Glutamatergic neuron (in vitro differentiated cells): ENCODE measurements at regions not wholly inside any gene's neighbourhood (a gene's known extent, or its start where the extent isn't known, plus 50 kb on each side); places are given as distances from the start of the nearest gene placed in this dataset.

ENCODE experiments used
- DNase-seq: peaks from one replicate; pipeline ENCODE4 v3.0.0; 2022
- H3K27ac Mint-ChIP-seq: one replicate; pipeline ENCODE4 v1.8.0; 2020; ENCODE audit warnings: mild to moderate bottlenecking, mixed read lengths, inconsistent platforms; ENCODE audit not compliant: unreplicated experiment
- H3K27me3 Mint-ChIP-seq: one replicate; pipeline ENCODE4 v1.8.0; 2020; ENCODE audit warnings: mild to moderate bottlenecking, moderate library complexity, mixed read lengths, inconsistent platforms; ENCODE audit not compliant: unreplicated experiment
- H3K36me3 Mint-ChIP-seq: one replicate; pipeline ENCODE4 v1.8.0; 2020; ENCODE audit warnings: mild to moderate bottlenecking, mixed read lengths, inconsistent platforms; ENCODE audit not compliant: unreplicated experiment
- H3K4me1 Mint-ChIP-seq: one replicate; pipeline ENCODE4 v1.8.0; 2020; ENCODE audit warnings: mild to moderate bottlenecking, low read depth, mixed read lengths, inconsistent platforms; ENCODE audit not compliant: unreplicated experiment
- H3K4me3 Mint-ChIP-seq: one replicate; pipeline ENCODE4 v1.8.0; 2020; ENCODE audit warnings: mild to moderate bottlenecking, mixed read lengths, inconsistent platforms; ENCODE audit not compliant: unreplicated experiment
- H3K9me3 Mint-ChIP-seq: one replicate; pipeline ENCODE4 v1.8.0; 2020; ENCODE audit warnings: mild to moderate bottlenecking, moderate library complexity, mixed read lengths, inconsistent platforms; ENCODE audit not compliant: unreplicated experiment
- CTCF ChIP-seq: fragments of 200-600 bp; sonication (generic); IDR thresholded peaks from one replicate; pipeline ENCODE4 v1.5.0; 2021; ENCODE audit not compliant: partially characterized antibody, unreplicated experiment

GRCh38 chr13:86954341-86954740, 716.8 kb upstream of the SLITRK5 start:
- Mint-ChIP-seq H3K9me3 (peaks cover 2% of the 10 kb centered on the region), H3K4me3 (no peak overlapping the region), H3K4me1 (no peaks in the 10 kb centered on the region)

GRCh38 chr13:86960876-86961275, 710.3 kb upstream of the SLITRK5 start:
- Mint-ChIP-seq H3K27ac (no peak overlapping the region), H3K27me3 (no peaks in the 10 kb centered on the region), H3K4me3 (no peak overlapping the region), H3K4me1 (no peaks in the 10 kb centered on the region), H3K36me3 (peaks cover 5% of the 10 kb centered on the region), H3K9me3 (peaks cover 2% of the 10 kb centered on the region)
- TF ChIP-seq CTCF, result no peak
- no peak for DNase-seq

More at GRCh38 chr13:86954341-86954740, 716.8 kb upstream of the SLITRK5 start:
- TF ChIP-seq CTCF, result no peak
- peaks cover 5% of the 10 kb centered on the region for H3K36me3 Mint-ChIP-seq
- H3K27me3 Mint-ChIP-seq, result no peaks in the 10 kb centered on the region
- no peak overlapping the region for H3K27ac Mint-ChIP-seq
- DNase-seq, result no peak

- no peak for TF ChIP-seq CTCF
- no peaks in the 10 kb centered on the region for H3K36me3 Mint-ChIP-seq
Measured at GRCh38 chr13:86974251-86974994, 696.7 kb upstream of the SLITRK5 start.

GRCh38 chr13:86974995-86975328, 696.2 kb upstream of the SLITRK5 start:
- no peak overlapping the region for H3K27ac Mint-ChIP-seq
- no peaks in the 10 kb centered on the region for H3K4me1 Mint-ChIP-seq
- no peak for TF ChIP-seq CTCF
- no peak overlapping the region for H3K4me3 Mint-ChIP-seq
- no peaks in the 10 kb centered on the region for H3K9me3 Mint-ChIP-seq
- DNase-seq, result no peak
- H3K36me3 Mint-ChIP-seq, result no peaks in the 10 kb centered on the region
- H3K27me3 Mint-ChIP-seq, result no peaks in the 10 kb centered on the region

More at GRCh38 chr13:86974251-86974994, 696.7 kb upstream of the SLITRK5 start:
- no peaks in the 10 kb centered on the region for H3K4me1 Mint-ChIP-seq
- no peaks in the 10 kb centered on the region for H3K27me3 Mint-ChIP-seq
- H3K27ac Mint-ChIP-seq, result no peak overlapping the region
- no peak for DNase-seq
- no peak overlapping the region for H3K4me3 Mint-ChIP-seq
- H3K9me3 Mint-ChIP-seq, result no peaks in the 10 kb centered on the region

GRCh38 chr13:86976521-86977324, 694.4 kb upstream of the SLITRK5 start:
- H3K4me1 Mint-ChIP-seq, result no peaks in the 10 kb centered on the region
- no peak for TF ChIP-seq CTCF
- no peak overlapping the region for H3K4me3 Mint-ChIP-seq
- H3K27ac Mint-ChIP-seq, result no peak overlapping the region
- no peaks in the 10 kb centered on the region for H3K27me3 Mint-ChIP-seq
- H3K36me3 Mint-ChIP-seq, result no peaks in the 10 kb centered on the region
- no peaks in the 10 kb centered on the region for H3K9me3 Mint-ChIP-seq
- DNase-seq, result no peak
